H1 (cell line): ENCODE measurements at regions not wholly inside any gene's neighbourhood (a gene's known extent, or its start where the extent isn't known, plus 50 kb on each side); places are given as distances from the start of the nearest gene placed in this dataset.

Experiments used
- CHD2 ChIP-seq: IDR thresholded peaks from 2 replicates; pipeline ENCODE4 v1.6.1; 2012; ENCODE audit warnings: low read length, improper control_type of control experiment
- GABPA ChIP-seq: IDR thresholded peaks from 2 replicates; pipeline ENCODE4 v1.6.1; 2011; ENCODE audit warnings: mild to moderate bottlenecking, low read length, moderate library complexity, borderline replicate concordance; ENCODE audit not compliant: insufficient read depth
- HDAC2 ChIP-seq, 2 experiments: fragments of 300-600 bp in 1 of 2; sonication (generic) in 1 of 2; IDR thresholded peaks; 2 replicates each; pipeline ENCODE4 v1.6.1; 2011 to 2012; ENCODE audit warnings: low read depth in 2 of 2, low read length in 2 of 2, mild to moderate bottlenecking in 2 of 2, moderate library complexity in 2 of 2, borderline replicate concordance in 1 of 2, inconsistent platforms in 1 of 2
- KDM1A ChIP-seq: fragments of 200-600, 300-600 bp; sonication (generic); IDR thresholded peaks from 2 replicates; pipeline ENCODE4 v1.7.1; 2016; ENCODE audit warnings: mild to moderate bottlenecking, low read length, borderline replicate concordance
- RBBP5 ChIP-seq: IDR thresholded peaks from 2 replicates; pipeline ENCODE4 v1.7.1; 2012; ENCODE audit warnings: low read depth, mild to moderate bottlenecking, inconsistent platforms, low read length, moderate library complexity, borderline replicate concordance
- RXRA ChIP-seq: IDR thresholded peaks from 2 replicates; pipeline ENCODE4 v1.6.1; 2011; ENCODE audit warnings: low read depth, mild to moderate bottlenecking, low read length, moderate library complexity; ENCODE audit not compliant: insufficient read depth
- SP1 ChIP-seq: IDR thresholded peaks from 2 replicates; pipeline ENCODE4 v1.6.1; 2011; ENCODE audit warnings: low read depth, low read length
- TCF12 ChIP-seq: IDR thresholded peaks from 2 replicates; pipeline ENCODE4 v1.6.1; 2011; ENCODE audit warnings: low read depth, mild to moderate bottlenecking, low read length

GRCh38 chr22:22946131-22946530 is 58.5 kb downstream of the IGLL5 start (continued):
- TF ChIP-seq KDM1A = no peak
- TF ChIP-seq SP1 = no peak
- TF ChIP-seq RXRA = no peak
- no peak for TF ChIP-seq HDAC2 (IDR thresholded peaks at IDR 0.05; ENCODE audit: borderline replicate concordance in 1 of 2, low read depth in 2 of 2, low read length in 2 of 2)
- TF ChIP-seq GABPA = no peak
- TF ChIP-seq RBBP5 = no peak
- no peak for TF ChIP-seq TCF12
- TF ChIP-seq CHD2 = no peak
